Neutrophil (primary cell): ENCODE measurements at regions not wholly inside any gene's neighbourhood (a gene's known extent, or its start where the extent isn't known, plus 50 kb on each side); places are given as distances from the start of the nearest gene placed in this dataset.

Experiments used
- H3K27ac ChIP-seq: fragments of 200-600 bp; sonication (generic); 2 replicates; pipeline ENCODE4 v1.5.1; 2016; ENCODE audit warnings: mild to moderate bottlenecking, moderate library complexity
- H3K27me3 ChIP-seq: fragments of 200-600 bp; sonication (generic); 2 replicates; pipeline ENCODE4 v1.6.0; 2016; ENCODE audit warnings: mild to moderate bottlenecking
- H3K36me3 ChIP-seq: fragments of 200-600 bp; sonication (generic); 2 replicates; pipeline ENCODE4 v1.5.1; 2017
- H3K4me1 ChIP-seq, 2 experiments: fragments of 200-600 bp in 1 of 2; sonication (generic) in 1 of 2; 1 replicate in 1 of 2; 2 replicates in 1 of 2; pipeline versions ENCODE4 v1.5.1 to v1.6.1; 2013 to 2016; ENCODE audit warnings: low read depth in 1 of 2, low read length in 1 of 2, mild to moderate bottlenecking in 1 of 2, moderate library complexity in 1 of 2; ENCODE audit not compliant: control insufficient read depth in 1 of 2, insufficient read depth in 1 of 2
- H3K4me3 ChIP-seq, 2 experiments: fragments of 200-600 bp in 1 of 2; sonication (generic) in 1 of 2; 1 replicate in 1 of 2; 2 replicates in 1 of 2; pipeline ENCODE4 v1.5.1; 2013 to 2016; ENCODE audit warnings: low read depth in 1 of 2, low read length in 1 of 2, mild to moderate bottlenecking in 1 of 2, moderate library complexity in 1 of 2
- H3K9me3 ChIP-seq: fragments of 200-600 bp; sonication (generic); 2 replicates; pipeline ENCODE4 v1.5.1; 2016
- CTCF ChIP-seq: fragments of 200-600 bp; sonication (generic); IDR thresholded peaks from 2 replicates; pipeline ENCODE4 v1.5.1; 2016; ENCODE audit warnings: antibody characterized with exemption

GRCh38 chrX:122910697-122911096 lies 273.4 kb upstream of the GRIA3 start:
- no peak for TF ChIP-seq CTCF

GRCh38 chrX:122913134-122913533 lies 270.9 kb upstream of the GRIA3 start:
- no peak for TF ChIP-seq CTCF
- Histone ChIP-seq H3K4me3 (no peak overlapping the region), H3K36me3 (no peaks in the 10 kb centered on the region), H3K27ac (no peak overlapping the region), H3K9me3 (no peaks in the 10 kb centered on the region), H3K27me3 (no peaks in the 10 kb centered on the region), H3K4me1 (no peaks in the 10 kb centered on the region)

More at GRCh38 chrX:122910697-122911096, 273.4 kb upstream of the GRIA3 start:
- H3K27me3 ChIP-seq = no peaks in the 10 kb centered on the region
- H3K9me3 ChIP-seq = no peaks in the 10 kb centered on the region
- H3K4me3 ChIP-seq = no peak overlapping the region
- H3K4me1 ChIP-seq = no peaks in the 10 kb centered on the region
- H3K27ac ChIP-seq = no peak overlapping the region
- H3K36me3 ChIP-seq = no peaks in the 10 kb centered on the region

- H3K27ac ChIP-seq = no peak overlapping the region
- H3K4me1 ChIP-seq = no peaks in the 10 kb centered on the region
- no peak for TF ChIP-seq CTCF
- no peaks in the 10 kb centered on the region for H3K27me3 ChIP-seq
- no peak overlapping the region for H3K4me3 ChIP-seq
- no peaks in the 10 kb centered on the region for H3K9me3 ChIP-seq
- no peaks in the 10 kb centered on the region for H3K36me3 ChIP-seq
Measured at GRCh38 chrX:122913764-122914163, 270.3 kb upstream of the GRIA3 start.

- H3K9me3 ChIP-seq = no peaks in the 10 kb centered on the region
- no peak overlapping the region for H3K27ac ChIP-seq
- H3K4me3 ChIP-seq = no peak overlapping the region
- H3K4me1 ChIP-seq = no peaks in the 10 kb centered on the region
- H3K36me3 ChIP-seq = no peaks in the 10 kb centered on the region
- TF ChIP-seq CTCF = no peak
- H3K27me3 ChIP-seq = no peaks in the 10 kb centered on the region
Measured at GRCh38 chrX:122914256-122914655, 269.8 kb upstream of the GRIA3 start.

GRCh38 chrX:122934131-122934530 lies 249.9 kb upstream of the GRIA3 start:
- Histone ChIP-seq H3K27ac (no peak overlapping the region), H3K36me3 (no peaks in the 10 kb centered on the region), H3K9me3 (no peaks in the 10 kb centered on the region), H3K4me3 (no peak overlapping the region), H3K4me1 (no peaks in the 10 kb centered on the region), H3K27me3 (no peaks in the 10 kb centered on the region)
- no peak for TF ChIP-seq CTCF

GRCh38 chrX:122940199-122940598 lies 243.9 kb upstream of the GRIA3 start:
- Histone ChIP-seq H3K4me1 (no peaks in the 10 kb centered on the region), H3K27ac (no peak overlapping the region), H3K36me3 (no peaks in the 10 kb centered on the region), H3K27me3 (no peaks in the 10 kb centered on the region), H3K9me3 (no peaks in the 10 kb centered on the region), H3K4me3 (no peak overlapping the region)
- no peak for TF ChIP-seq CTCF
